Kidney glomerular epithelial cell (primary cell): ENCODE measurements at regions not wholly inside any gene's neighbourhood (a gene's known extent, or its start where the extent isn't known, plus 50 kb on each side); places are given as distances from the start of the nearest gene placed in this dataset.
A peak's percentile ranks its signal among the peaks of the same experiment; 100 is the strongest.

Experiments used
- DNase-seq: peaks from one replicate; lab custom pipeline; 2025; lab: John Stamatoyannopoulos, UW

- no peak for DNase-seq
Measured at GRCh38 chr7:84390845-84391244, 196.3 kb upstream of the SEMA3A start.

- DNase-seq = no peak
Measured at GRCh38 chr7:84389242-84389641, 194.7 kb upstream of the SEMA3A start.

- DNase-seq = no peak
Measured at GRCh38 chr7:84387595-84387994, 193.0 kb upstream of the SEMA3A start.

- DNase-seq = no peak
Measured at GRCh38 chr7:84384417-84384816, 189.8 kb upstream of the SEMA3A start.

GRCh38 chr7:84379446-84379845, 184.9 kb upstream of the SEMA3A start:
- DNase-seq = no peak

- no peak for DNase-seq
Measured at GRCh38 chr7:84372712-84373111, 178.1 kb upstream of the SEMA3A start.

GRCh38 chr7:84372155-84372621, 177.6 kb upstream of the SEMA3A start:
- DNase-seq = peak; percentile 33

GRCh38 chr7:84370114-84370513, 175.5 kb upstream of the SEMA3A start:
- DNase-seq = no peak

GRCh38 chr7:84368122-84368521, 173.5 kb upstream of the SEMA3A start:
- DNase-seq = no peak

GRCh38 chr7:84364708-84365107, 170.1 kb upstream of the SEMA3A start:
- no peak for DNase-seq

GRCh38 chr7:84363741-84364140, 169.2 kb upstream of the SEMA3A start:
- no peak for DNase-seq

- DNase-seq = no peak
Measured at GRCh38 chr7:84362828-84363227, 168.2 kb upstream of the SEMA3A start.

GRCh38 chr7:84362360-84362759, 167.8 kb upstream of the SEMA3A start:
- no peak for DNase-seq

- no peak for DNase-seq
Measured at GRCh38 chr7:84354866-84355265, 160.3 kb upstream of the SEMA3A start.

- DNase-seq = no peak
Measured at GRCh38 chr7:84354030-84354429, 159.4 kb upstream of the SEMA3A start.

GRCh38 chr7:84339306-84339705, 144.7 kb upstream of the SEMA3A start:
- no peak for DNase-seq

GRCh38 chr7:84337429-84337828, 142.8 kb upstream of the SEMA3A start:
- no peak for DNase-seq

GRCh38 chr7:84336766-84337165, 142.2 kb upstream of the SEMA3A start:
- no peak for DNase-seq

GRCh38 chr7:84336303-84336702, 141.7 kb upstream of the SEMA3A start:
- DNase-seq = peak; percentile 15

- peak; percentile 72 for DNase-seq
Measured at GRCh38 chr7:84331616-84332015, 137.0 kb upstream of the SEMA3A start.

GRCh38 chr7:84328571-84328970, 134.0 kb upstream of the SEMA3A start:
- DNase-seq = no peak

GRCh38 chr7:84324136-84324630, 129.6 kb upstream of the SEMA3A start:
- DNase-seq = no peak

- no peak for DNase-seq
Measured at GRCh38 chr7:84317536-84317935, 122.9 kb upstream of the SEMA3A start.

GRCh38 chr7:84314263-84314662, 119.7 kb upstream of the SEMA3A start:
- no peak for DNase-seq

GRCh38 chr7:84304407-84304806, 109.8 kb upstream of the SEMA3A start:
- no peak for DNase-seq
